ENCODE measurements at regions not wholly inside any gene's neighbourhood (a gene's known extent, or its start where the extent isn't known, plus 50 kb on each side); places are given as distances from the start of the nearest gene placed in this dataset.

DNA sequence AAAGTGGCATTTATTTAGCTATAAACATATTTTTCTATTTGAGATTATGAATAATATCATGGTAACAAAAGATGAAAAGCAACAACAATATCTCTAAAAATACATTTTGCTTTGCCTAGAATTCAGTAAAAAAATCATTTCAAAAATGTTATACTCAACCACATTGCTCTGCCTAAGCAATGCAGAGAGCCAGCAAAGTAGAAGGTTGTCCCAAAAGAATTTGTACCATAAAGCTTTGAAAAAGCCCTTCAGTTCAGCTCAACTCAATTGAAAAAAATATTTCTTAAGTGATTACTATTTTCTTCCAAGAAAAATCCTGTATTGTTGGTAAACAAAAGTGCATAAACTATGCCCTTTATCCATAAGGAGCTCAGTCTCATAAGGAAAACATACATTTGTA is 301.2 kb upstream of the ARSJ start:
- no peak overlapping the region for H2AFZ ChIP-seq (ENCODE audit: low read length)
- no peak overlapping the region for H2BK20ac ChIP-seq (ENCODE audit: low read length)
- no peak overlapping the region for H3K4me2 ChIP-seq (ENCODE audit: insufficient read depth in 1 of 2, low read depth in 2 of 2, low read length in 2 of 2)
- no peak for FAIRE-seq
- H4K8ac ChIP-seq (ENCODE audit: extremely low read depth, insufficient read depth, low read length), result no peak overlapping the region
- no peak overlapping the region for H3K18ac ChIP-seq (ENCODE audit: extremely low read depth, low read length)
- H3K79me2 ChIP-seq (ENCODE audit: control insufficient read depth in 1 of 2, insufficient read depth in 2 of 2, low read length in 2 of 2), result no peaks in the 10 kb centered on the region
- H3K4ac ChIP-seq (replicated peaks; ENCODE audit: insufficient read length, low read depth, low read length), result no peak overlapping the region
- H3K23ac ChIP-seq (ENCODE audit: insufficient read length), result no peak overlapping the region
- no peaks in the 10 kb centered on the region for H3K79me1 ChIP-seq (ENCODE audit: low read depth, low read length)
- no peak overlapping the region for H4K91ac ChIP-seq (replicated peaks; ENCODE audit: insufficient read length, low read length)
- H2BK5ac ChIP-seq (ENCODE audit: low read depth, low read length), result no peak overlapping the region
- POLR2A ChIA-PET (ENCODE audit: partially characterized antibody), result no interaction called here
- no peaks in the 10 kb centered on the region for H3K27me3 ChIP-seq (replicated peaks in 1 of 4; ENCODE audit: control insufficient read depth in 3 of 4, extremely low read depth in 1 of 4, insufficient read depth in 3 of 4, low read length in 3 of 4)
- no peaks in the 10 kb centered on the region; the same call in 1 of the 2 replicates for H3K23me2 ChIP-seq (ENCODE audit: low read depth, low read length)
- H3K56ac ChIP-seq (replicated peaks; ENCODE audit: insufficient read length, low read depth, low read length), result no peak overlapping the region
- H3K27ac ChIP-seq (ENCODE audit: low read depth, low read length), result no peak overlapping the region
- no peak overlapping the region for H2BK15ac ChIP-seq (ENCODE audit: low read length)
- H4K20me1 ChIP-seq (replicated peaks in 1 of 2; ENCODE audit: control insufficient read depth in 1 of 2, insufficient read depth in 2 of 2, low read length in 2 of 2), result no peaks in the 10 kb centered on the region
- H3K4me1 ChIP-seq (replicated peaks in 1 of 4; ENCODE audit: control insufficient read depth in 3 of 4, insufficient read depth in 4 of 4, low read length in 3 of 4), result no peaks in the 10 kb centered on the region
- no peak overlapping the region for H2BK120ac ChIP-seq (replicated peaks; ENCODE audit: low read depth, low read length)
- no peak overlapping the region for H3K9ac ChIP-seq (replicated peaks in 1 of 4; ENCODE audit: extremely low read depth in 1 of 4, low read depth in 3 of 4, low read length in 3 of 4)
- CTCF ChIA-PET (ENCODE audit: partially characterized antibody), result no interaction called here
- H3K4me3 ChIP-seq (ENCODE audit: extremely low read depth in 1 of 4, insufficient read depth in 2 of 4, low read depth in 3 of 4, low read length in 4 of 4), result no peak overlapping the region
- no peak overlapping the region for H2AK5ac ChIP-seq (ENCODE audit: low read depth, low read length)
- no peak overlapping the region for H2BK12ac ChIP-seq (ENCODE audit: low read depth, low read length)
- H4K5ac ChIP-seq (ENCODE audit: insufficient read length, low read depth, low read length), result no peak overlapping the region
- no peak overlapping the region for H3K14ac ChIP-seq (ENCODE audit: insufficient read length)
- no peaks in the 10 kb centered on the region for H3K9me3 ChIP-seq (ENCODE audit: insufficient read depth in 2 of 2, low read depth in 1 of 2, low read length in 1 of 2)
- no peak for DNase-seq (ENCODE audit: low read depth in 1 of 2, low spot score in 2 of 2)
- no peaks in the 10 kb centered on the region for H3K36me3 ChIP-seq (ENCODE audit: control insufficient read depth in 2 of 4, insufficient read depth in 4 of 4, low read length in 3 of 4)
- TF ChIP-seq RBBP5 (IDR thresholded peaks at IDR 0.05; ENCODE audit: borderline replicate concordance, low read depth, low read length) (no peak), CHD7 (IDR thresholded peaks at IDR 0.05; ENCODE audit: insufficient replicate concordance, low read length) (no peak)

Measured in H1 (cell line).